ENCODE measurements at regions not wholly inside any gene's neighbourhood (a gene's known extent, or its start where the extent isn't known, plus 50 kb on each side); places are given as distances from the start of the nearest gene placed in this dataset.

- H3K4me3 ChIP-seq (ENCODE audit: low read depth, poor library complexity, severe bottlenecking): no peak overlapping the region
- 73 to 74% methylated on average over 3 of the region's 3 CpGs for WGBS, 2 donors
- intact Hi-C loops (cut with DNase I; ENCODE audit: low total_unique reads): no loop called here
- TF ChIP-seq CTCF (IDR thresholded peaks at IDR 0.05) (no peak), POLR2A (IDR thresholded peaks at IDR 0.05) (no peak)
- no peak for DNase-seq (ENCODE audit: low spot score in 2 of 2)
Observed at GRCh38 chr9:14417237-14417636, 103.3 kb upstream of the NFIB start.

GRCh38 chr9:14415947-14416346, 102.0 kb upstream of the NFIB start:
- no peak overlapping the region for H3K4me3 ChIP-seq (ENCODE audit: low read depth, poor library complexity, severe bottlenecking)
- 96 to 97% methylated on average over 1 of the region's 1 CpG for WGBS, 2 donors
- intact Hi-C loops (cut with DNase I; ENCODE audit: low total_unique reads): no loop called here
- no peak for DNase-seq (ENCODE audit: low spot score in 2 of 2)
- no peak for TF ChIP-seq POLR2A (IDR thresholded peaks at IDR 0.05)
- no peak for TF ChIP-seq CTCF (IDR thresholded peaks at IDR 0.05)

GRCh38 chr9:14413812-14414211, 99.9 kb upstream of the NFIB start:
- TF ChIP-seq CTCF (IDR thresholded peaks at IDR 0.05) (no peak), POLR2A (IDR thresholded peaks at IDR 0.05) (no peak)
- H3K4me3 ChIP-seq (ENCODE audit: low read depth, poor library complexity, severe bottlenecking): no peak overlapping the region
- WGBS, 2 donors: 94 to 96% methylated on average over 6 of the region's 6 CpGs

GRCh38 chr9:14412775-14413174, 98.8 kb upstream of the NFIB start:
- TF ChIP-seq POLR2A (IDR thresholded peaks at IDR 0.05) (no peak), CTCF (IDR thresholded peaks at IDR 0.05) (no peak)
- no peak overlapping the region for H3K4me3 ChIP-seq (ENCODE audit: low read depth, poor library complexity, severe bottlenecking)
- DNase-seq (ENCODE audit: low spot score in 2 of 2): no peak
- WGBS, 2 donors: 89 to 94% methylated on average over 2 of the region's 2 CpGs
- intact Hi-C loops (cut with DNase I; ENCODE audit: low total_unique reads): no loop called here

More at GRCh38 chr9:14413812-14414211, 99.9 kb upstream of the NFIB start:
- intact Hi-C loops (cut with DNase I; ENCODE audit: low total_unique reads): no loop called here
- no peak for DNase-seq (ENCODE audit: low spot score in 2 of 2)

- intact Hi-C loops (cut with DNase I; ENCODE audit: low total_unique reads): no loop called here
- H3K4me3 ChIP-seq (ENCODE audit: low read depth, poor library complexity, severe bottlenecking): no peak overlapping the region
- DNase-seq (ENCODE audit: low spot score in 2 of 2): no peak
- no peak for TF ChIP-seq POLR2A (IDR thresholded peaks at IDR 0.05)
- TF ChIP-seq CTCF (IDR thresholded peaks at IDR 0.05): no peak
- 95 to 96% methylated on average over 2 of the region's 2 CpGs for WGBS, 2 donors
Observed at GRCh38 chr9:14406463-14406862, 92.5 kb upstream of the NFIB start.

GRCh38 chr9:14405176-14405706, 91.3 kb upstream of the NFIB start:
- no peak for DNase-seq (ENCODE audit: low spot score in 2 of 2)
- TF ChIP-seq POLR2A (IDR thresholded peaks at IDR 0.05) (no peak), CTCF (IDR thresholded peaks at IDR 0.05) (no peak)
- WGBS, 2 donors: 62 to 69% methylated on average over 3 of the region's 3 CpGs
- intact Hi-C loops (cut with DNase I; ENCODE audit: low total_unique reads): no loop called here
- no peak overlapping the region for H3K4me3 ChIP-seq (ENCODE audit: low read depth, poor library complexity, severe bottlenecking)

Measured in lower leg skin (tissue), 4 donors.